Liver (tissue), 3 donors: ENCODE measurements at regions not wholly inside any gene's neighbourhood (a gene's known extent, or its start where the extent isn't known, plus 50 kb on each side); places are given as distances from the start of the nearest gene placed in this dataset.

ENCODE experiments used
- EGR1 ChIP-seq, 2 donors: IDR thresholded peaks; 2 replicates each; pipeline ENCODE4 v1.6.1; 2016 to 2018; ENCODE audit warnings: antibody characterized with exemption in 2 of 2, low read depth in 2 of 2
- GABPA ChIP-seq, 2 donors: IDR thresholded peaks in 1 of 2; conservative IDR thresholded peaks in 1 of 2; 2 replicates each; pipeline ENCODE4 v1.6.1; 2016; ENCODE audit warnings: antibody characterized with exemption in 2 of 2, mild to moderate bottlenecking in 1 of 2, moderate library complexity in 1 of 2
- HNF4A ChIP-seq, 2 donors: conservative IDR thresholded peaks; 2 replicates each; pipeline ENCODE4 v1.6.1; 2016; ENCODE audit warnings: antibody characterized with exemption in 2 of 2, mild to moderate bottlenecking in 2 of 2
- JUND ChIP-seq, 2 donors: IDR thresholded peaks; 2 replicates each; pipeline ENCODE4 v1.6.1; 2016; ENCODE audit warnings: antibody characterized with exemption in 2 of 2
- NR2F2 ChIP-seq: IDR thresholded peaks from 2 replicates; pipeline ENCODE4 v1.6.1; 2016; ENCODE audit warnings: antibody characterized with exemption
- RAD21 ChIP-seq, 2 donors: IDR thresholded peaks; 2 replicates each; pipeline ENCODE4 v1.6.1; 2016; ENCODE audit warnings: antibody characterized with exemption in 2 of 2, mild to moderate bottlenecking in 2 of 2
- SP1 ChIP-seq: IDR thresholded peaks from 2 replicates; pipeline ENCODE4 v1.6.1; 2018; ENCODE audit warnings: antibody characterized with exemption, mild to moderate bottlenecking
- TAF1 ChIP-seq: conservative IDR thresholded peaks from 2 replicates; pipeline ENCODE4 v1.6.1; 2016; ENCODE audit warnings: antibody characterized with exemption, mild to moderate bottlenecking
- YY1 ChIP-seq: IDR thresholded peaks from 2 replicates; pipeline ENCODE4 v1.6.1; 2016; ENCODE audit warnings: antibody characterized with exemption, mild to moderate bottlenecking
- TF ChIP-seq, protein P1 (sequence below): fragments of 150-350 bp; IDR thresholded peaks from 2 replicates; pipeline ENCODE4 v1.5.1; 2017; ENCODE audit warnings: improper control_type of control experiment, low read depth, low read length; ENCODE audit not compliant: missing input control
- TF ChIP-seq, protein P2 (sequence below): IDR thresholded peaks from 2 replicates; pipeline ENCODE4 v1.6.1; 2016; ENCODE audit warnings: antibody characterized with exemption
- donor health status: healthy.
- donor health status: healthy.

DNA sequence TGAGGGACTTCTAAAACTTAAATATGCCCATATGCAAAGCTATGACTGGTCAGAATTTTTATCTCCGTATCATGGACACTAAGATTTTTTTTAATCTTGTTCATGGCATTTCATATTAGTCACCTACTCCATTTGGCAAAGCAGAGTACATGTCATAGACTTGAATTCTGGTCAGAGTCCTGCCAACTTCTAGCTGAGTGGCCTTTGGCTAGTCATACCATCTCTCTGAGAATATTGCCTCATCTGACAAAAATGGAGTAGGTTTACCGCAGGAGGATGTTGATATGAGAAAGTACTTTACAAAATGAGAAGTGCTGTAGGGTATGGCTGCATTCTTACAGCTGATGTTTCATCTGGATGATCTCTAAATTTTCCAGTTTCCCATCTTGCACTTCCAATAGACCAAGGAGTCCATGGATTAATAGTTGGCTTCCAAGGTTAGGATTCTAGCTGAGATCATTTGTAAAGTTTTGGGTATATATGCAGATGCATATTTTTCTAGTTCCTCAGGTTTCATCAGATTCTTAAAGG is 150.8 kb upstream of the NR3C1 start:
- TF ChIP-seq EGR1 (IDR thresholded peaks at IDR 0.05; ENCODE audit: low read depth in 2 of 2): no peak
- TF ChIP-seq, protein P1, sequence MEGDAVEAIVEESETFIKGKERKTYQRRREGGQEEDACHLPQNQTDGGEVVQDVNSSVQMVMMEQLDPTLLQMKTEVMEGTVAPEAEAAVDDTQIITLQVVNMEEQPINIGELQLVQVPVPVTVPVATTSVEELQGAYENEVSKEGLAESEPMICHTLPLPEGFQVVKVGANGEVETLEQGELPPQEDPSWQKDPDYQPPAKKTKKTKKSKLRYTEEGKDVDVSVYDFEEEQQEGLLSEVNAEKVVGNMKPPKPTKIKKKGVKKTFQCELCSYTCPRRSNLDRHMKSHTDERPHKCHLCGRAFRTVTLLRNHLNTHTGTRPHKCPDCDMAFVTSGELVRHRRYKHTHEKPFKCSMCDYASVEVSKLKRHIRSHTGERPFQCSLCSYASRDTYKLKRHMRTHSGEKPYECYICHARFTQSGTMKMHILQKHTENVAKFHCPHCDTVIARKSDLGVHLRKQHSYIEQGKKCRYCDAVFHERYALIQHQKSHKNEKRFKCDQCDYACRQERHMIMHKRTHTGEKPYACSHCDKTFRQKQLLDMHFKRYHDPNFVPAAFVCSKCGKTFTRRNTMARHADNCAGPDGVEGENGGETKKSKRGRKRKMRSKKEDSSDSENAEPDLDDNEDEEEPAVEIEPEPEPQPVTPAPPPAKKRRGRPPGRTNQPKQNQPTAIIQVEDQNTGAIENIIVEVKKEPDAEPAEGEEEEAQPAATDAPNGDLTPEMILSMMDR: no peak
- no peak for TF ChIP-seq RAD21 (IDR thresholded peaks at IDR 0.05)
- TF ChIP-seq, protein P2, sequence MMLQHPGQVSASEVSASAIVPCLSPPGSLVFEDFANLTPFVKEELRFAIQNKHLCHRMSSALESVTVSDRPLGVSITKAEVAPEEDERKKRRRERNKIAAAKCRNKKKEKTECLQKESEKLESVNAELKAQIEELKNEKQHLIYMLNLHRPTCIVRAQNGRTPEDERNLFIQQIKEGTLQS: no peak
- no peak for TF ChIP-seq TAF1
- no peak for TF ChIP-seq NR2F2
- TF ChIP-seq SP1: no peak
- peak in 1 of 2 donors; percentile 62 for TF ChIP-seq HNF4A (conservative IDR thresholded peaks at IDR 0.05)
- no peak for TF ChIP-seq GABPA (IDR thresholded peaks at IDR 0.05 in 1 of 2, conservative IDR thresholded peaks at IDR 0.05 in 1 of 2)
- no peak for TF ChIP-seq JUND (IDR thresholded peaks at IDR 0.05)
- peak; percentile 33 for TF ChIP-seq YY1
